Smooth muscle cell (in vitro differentiated cells): ENCODE measurements at regions not wholly inside any gene's neighbourhood (a gene's known extent, or its start where the extent isn't known, plus 50 kb on each side); places are given as distances from the start of the nearest gene placed in this dataset.

Source experiments
- DNase-seq: peaks from one replicate; lab custom pipeline; 2025; ENCODE audit not compliant: unreplicated experiment; lab: John Stamatoyannopoulos, UW
- H2AFZ ChIP-seq: fragments of 200-600 bp; sonication (generic); 2 replicates; pipeline ENCODE4 v1.6.0; 2016; ENCODE audit warnings: antibody characterized with exemption, low read depth, mild to moderate bottlenecking
- H3F3A ChIP-seq: fragments of 200-600 bp; sonication (generic); 2 replicates; pipeline ENCODE4 v1.6.0; 2017; ENCODE audit warnings: antibody characterized with exemption, low read depth
- H3K27ac ChIP-seq: fragments of 200-600 bp; sonication (generic); 2 replicates; pipeline ENCODE4 v1.5.1; 2016; ENCODE audit warnings: low read depth, mild to moderate bottlenecking
- H3K27me3 ChIP-seq: fragments of 200-600 bp; sonication (generic); 2 replicates; pipeline ENCODE4 v1.6.1; 2016; ENCODE audit warnings: low read depth, mild to moderate bottlenecking
- H3K36me3 ChIP-seq: fragments of 200-600 bp; sonication (generic); 2 replicates; pipeline ENCODE4 v1.5.1; 2016; ENCODE audit warnings: low read depth
- H3K4me1 ChIP-seq: fragments of 200-600 bp; sonication (generic); 2 replicates; pipeline ENCODE4 v1.5.1; 2016; ENCODE audit warnings: low read depth
- H3K4me2 ChIP-seq: fragments of 200-600 bp; sonication (generic); 2 replicates; pipeline ENCODE4 v1.6.0; 2016; ENCODE audit warnings: mild to moderate bottlenecking
- H3K4me3 ChIP-seq: fragments of 200-600 bp; sonication (generic); 2 replicates; pipeline ENCODE4 v1.5.1; 2016; ENCODE audit warnings: mild to moderate bottlenecking
- H3K79me2 ChIP-seq: fragments of 200-600 bp; sonication (generic); 2 replicates; pipeline ENCODE4 v1.6.0; 2016; ENCODE audit warnings: low read depth, mild to moderate bottlenecking
- H3K9ac ChIP-seq: fragments of 200-600 bp; sonication (generic); 2 replicates; pipeline ENCODE4 v1.6.0; 2016; ENCODE audit warnings: low read depth
- H3K9me3 ChIP-seq: fragments of 200-600 bp; sonication (generic); replicated peaks from 2 replicates; pipeline ENCODE4 v1.5.1; 2016; ENCODE audit warnings: low read depth
- H4K20me1 ChIP-seq: fragments of 200-600 bp; sonication (generic); 2 replicates; pipeline ENCODE4 v1.6.0; 2016; ENCODE audit warnings: low read depth
- WGBS: methylation state at CpG from one replicate; pipeline ENCODE4 v1.1.7; 2016; ENCODE audit warnings: low lambda C conversion rate; 5-methylcytosine and 5-hydroxymethylcytosine counted together
- TF ChIP-seq, protein P1 (sequence below): fragments of 200-600 bp; sonication (generic); IDR thresholded peaks from 2 replicates; pipeline ENCODE4 v1.5.1; 2017; ENCODE audit warnings: borderline replicate concordance, mild to moderate bottlenecking, antibody characterized with exemption; ENCODE audit not compliant: insufficient read depth, poor library complexity, severe bottlenecking

GRCh38 chr22:49324527-49325491, 502.9 kb downstream of the BRD1 start:
- Histone ChIP-seq H3K27ac (no peak overlapping the region), H3K79me2 (no peaks in the 10 kb centered on the region), H4K20me1 (no peaks in the 10 kb centered on the region), H3F3A (no peaks in the 10 kb centered on the region), H3K9me3 (no peaks in the 10 kb centered on the region), H3K9ac (no peak overlapping the region), H3K27me3 (peaks cover 7% of the 10 kb centered on the region), H3K4me2 (no peak overlapping the region), H2AFZ (no peak overlapping the region), H3K36me3 (no peaks in the 10 kb centered on the region), H3K4me3 (no peak overlapping the region), H3K4me1 (no peaks in the 10 kb centered on the region)
- 90% methylated on average over 29 of the region's 29 CpGs for WGBS
- DNase-seq, result no peak
- TF ChIP-seq, protein P1, sequence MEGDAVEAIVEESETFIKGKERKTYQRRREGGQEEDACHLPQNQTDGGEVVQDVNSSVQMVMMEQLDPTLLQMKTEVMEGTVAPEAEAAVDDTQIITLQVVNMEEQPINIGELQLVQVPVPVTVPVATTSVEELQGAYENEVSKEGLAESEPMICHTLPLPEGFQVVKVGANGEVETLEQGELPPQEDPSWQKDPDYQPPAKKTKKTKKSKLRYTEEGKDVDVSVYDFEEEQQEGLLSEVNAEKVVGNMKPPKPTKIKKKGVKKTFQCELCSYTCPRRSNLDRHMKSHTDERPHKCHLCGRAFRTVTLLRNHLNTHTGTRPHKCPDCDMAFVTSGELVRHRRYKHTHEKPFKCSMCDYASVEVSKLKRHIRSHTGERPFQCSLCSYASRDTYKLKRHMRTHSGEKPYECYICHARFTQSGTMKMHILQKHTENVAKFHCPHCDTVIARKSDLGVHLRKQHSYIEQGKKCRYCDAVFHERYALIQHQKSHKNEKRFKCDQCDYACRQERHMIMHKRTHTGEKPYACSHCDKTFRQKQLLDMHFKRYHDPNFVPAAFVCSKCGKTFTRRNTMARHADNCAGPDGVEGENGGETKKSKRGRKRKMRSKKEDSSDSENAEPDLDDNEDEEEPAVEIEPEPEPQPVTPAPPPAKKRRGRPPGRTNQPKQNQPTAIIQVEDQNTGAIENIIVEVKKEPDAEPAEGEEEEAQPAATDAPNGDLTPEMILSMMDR, result no peak

DNA sequence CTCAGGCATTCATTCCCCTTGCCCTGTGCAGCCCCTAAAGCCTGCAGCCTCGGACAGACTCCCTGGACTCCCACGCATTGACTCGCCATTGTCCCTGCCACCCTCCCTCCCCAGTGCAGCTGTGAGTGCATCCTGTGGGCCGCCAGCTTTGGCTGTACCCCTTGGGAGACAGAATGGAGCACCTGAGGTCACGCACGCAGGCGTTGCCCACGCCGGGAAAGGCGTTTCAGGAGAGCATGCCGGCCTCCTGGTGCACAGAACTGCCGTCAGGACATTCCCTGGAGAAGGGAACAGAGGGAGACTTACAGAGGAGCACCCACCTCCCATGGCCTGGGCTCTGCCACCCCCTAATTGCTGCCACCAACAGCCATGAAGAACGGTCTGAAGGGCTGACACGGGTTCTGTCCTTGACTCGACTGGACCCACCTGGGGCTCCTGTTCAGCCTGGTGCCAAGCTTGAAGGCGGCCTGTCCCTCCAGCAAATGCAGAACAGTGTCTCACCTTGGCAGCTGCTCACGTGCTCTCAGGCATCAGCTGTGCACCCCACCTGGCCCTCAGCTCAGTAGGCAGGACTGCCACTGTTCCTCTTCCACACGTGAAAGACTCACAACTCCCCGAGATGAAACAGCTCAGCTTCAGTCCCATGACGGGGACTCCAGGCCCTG, 503.8 kb downstream of the BRD1 start:
- Histone ChIP-seq H3F3A (no peaks in the 10 kb centered on the region), H3K4me3 (no peak overlapping the region), H3K4me1 (no peaks in the 10 kb centered on the region), H4K20me1 (no peaks in the 10 kb centered on the region), H2AFZ (no peak overlapping the region), H3K27me3 (peaks cover 16% of the 10 kb centered on the region), H3K27ac (no peak overlapping the region), H3K4me2 (no peak overlapping the region), H3K9me3 (no peaks in the 10 kb centered on the region), H3K9ac (no peak overlapping the region), H3K36me3 (no peaks in the 10 kb centered on the region), H3K79me2 (no peaks in the 10 kb centered on the region)
- TF ChIP-seq, protein P1, result no peak
- WGBS, result 90% methylated on average over 20 of the region's 20 CpGs
- no peak for DNase-seq

- TF ChIP-seq, protein P1, result no peak
- H3K9me3 ChIP-seq, result no peaks in the 10 kb centered on the region
- DNase-seq, result no peak
Measured at GRCh38 chr22:49322861-49323622, 504.6 kb downstream of the BRD1 start.

More at GRCh38 chr22:49322861-49323622, 504.6 kb downstream of the BRD1 start:
- H3K36me3 ChIP-seq, result no peaks in the 10 kb centered on the region
- H3K4me3 ChIP-seq, result no peak overlapping the region
- no peak overlapping the region for H3K9ac ChIP-seq
- no peaks in the 10 kb centered on the region for H3F3A ChIP-seq
- H3K27me3 ChIP-seq, result peaks cover 19% of the 10 kb centered on the region
- H3K27ac ChIP-seq, result no peak overlapping the region
- WGBS, result 83% methylated on average over 11 of the region's 11 CpGs
- no peak overlapping the region for H3K4me2 ChIP-seq
- no peak overlapping the region for H2AFZ ChIP-seq
- no peaks in the 10 kb centered on the region for H3K79me2 ChIP-seq
- no peaks in the 10 kb centered on the region for H4K20me1 ChIP-seq
- no peaks in the 10 kb centered on the region for H3K4me1 ChIP-seq
